ENCODE measurements at regions not wholly inside any gene's neighbourhood (a gene's known extent, or its start where the extent isn't known, plus 50 kb on each side); places are given as distances from the start of the nearest gene placed in this dataset.

GRCh38 chr10:25661632-25662031, 272.4 kb upstream of the MYO3A start:
- DNase-seq: no peak

GRCh38 chr10:25666276-25666675, 267.8 kb upstream of the MYO3A start:
- DNase-seq: no peak

GRCh38 chr10:25675204-25675603, 258.8 kb upstream of the MYO3A start:
- DNase-seq: no peak

DNA sequence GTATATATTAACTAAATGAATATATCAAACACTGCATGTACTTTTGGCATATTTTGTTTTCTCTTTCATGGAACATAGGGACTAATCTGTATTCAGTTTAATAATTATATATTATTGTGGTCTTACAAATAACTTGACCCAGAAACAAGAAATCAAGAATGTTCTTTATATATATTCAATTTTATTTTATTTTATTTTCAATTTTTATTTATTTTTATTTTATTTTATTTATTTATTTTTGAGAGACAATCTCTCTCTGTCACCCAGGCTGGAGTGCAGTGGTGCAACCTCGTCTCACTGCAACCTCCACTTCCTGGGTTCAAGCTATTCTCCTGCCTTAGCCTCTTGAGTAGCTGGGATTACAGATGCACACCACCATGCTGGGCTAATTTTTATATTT, 258.4 kb upstream of the MYO3A start:
- DNase-seq: no peak

- no peak for DNase-seq
These were observed 255.8 kb upstream of the MYO3A start for GRCh38 chr10:25678220-25678619.

- no peak for DNase-seq
These were observed 255.4 kb upstream of the MYO3A start for GRCh38 chr10:25678666-25679065.

DNA sequence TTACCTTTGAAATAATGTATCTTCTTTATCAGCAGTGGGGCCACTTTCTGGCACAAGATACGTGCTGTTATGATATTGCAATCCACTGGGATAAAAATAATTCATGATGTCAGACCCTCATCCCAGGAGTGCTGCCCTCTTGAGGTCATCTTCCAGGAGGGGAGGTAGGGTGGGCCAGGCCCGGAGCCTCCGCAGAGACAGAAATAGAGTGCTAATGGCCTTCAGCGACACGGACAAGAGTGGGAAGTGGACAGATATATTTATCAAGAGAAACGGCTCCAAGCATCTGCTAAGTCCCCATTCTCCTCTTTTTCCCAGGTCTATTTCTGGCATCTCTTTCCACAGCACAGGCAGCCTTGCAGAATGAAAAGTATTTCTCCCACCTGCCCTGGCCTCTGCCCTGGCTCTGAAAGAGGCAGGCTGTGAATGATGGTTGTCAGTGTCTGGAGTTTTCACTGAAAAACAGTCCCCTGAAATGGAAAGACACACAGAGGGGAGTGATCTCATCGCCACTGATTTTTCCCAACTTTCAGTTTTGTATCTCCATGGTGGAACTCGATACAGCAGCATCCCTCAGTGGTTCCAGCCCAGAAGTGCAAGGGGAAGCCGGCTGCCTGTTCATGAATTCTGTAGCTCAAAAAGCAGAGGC, 251.7 kb upstream of the MYO3A start:
- no peak for DNase-seq

- DNase-seq: no peak
These were observed 250.7 kb upstream of the MYO3A start for GRCh38 chr10:25683344-25683743.

DNA sequence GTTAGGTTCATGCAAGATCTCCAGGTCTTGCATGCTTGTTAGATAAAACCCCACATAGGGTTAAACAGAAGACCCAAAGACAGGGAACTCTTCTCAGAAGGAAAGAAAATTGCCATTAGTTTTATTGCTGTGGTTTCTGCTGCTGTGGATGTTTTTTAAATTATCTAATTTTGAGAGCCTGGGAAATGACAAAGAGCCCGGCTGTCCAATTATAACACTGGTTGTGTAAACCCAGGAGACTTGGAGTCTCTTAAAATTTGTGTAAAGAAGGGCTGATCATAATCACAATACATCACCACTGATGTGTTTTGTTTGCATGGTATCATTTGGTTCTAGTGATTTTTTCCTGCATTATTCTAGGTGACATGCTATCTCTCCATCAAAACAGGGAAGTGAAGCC, 246.5 kb upstream of the MYO3A start:
- DNase-seq: no peak

- no peak for DNase-seq
These were observed 244.5 kb upstream of the MYO3A start for GRCh38 chr10:25689346-25690100.

DNA sequence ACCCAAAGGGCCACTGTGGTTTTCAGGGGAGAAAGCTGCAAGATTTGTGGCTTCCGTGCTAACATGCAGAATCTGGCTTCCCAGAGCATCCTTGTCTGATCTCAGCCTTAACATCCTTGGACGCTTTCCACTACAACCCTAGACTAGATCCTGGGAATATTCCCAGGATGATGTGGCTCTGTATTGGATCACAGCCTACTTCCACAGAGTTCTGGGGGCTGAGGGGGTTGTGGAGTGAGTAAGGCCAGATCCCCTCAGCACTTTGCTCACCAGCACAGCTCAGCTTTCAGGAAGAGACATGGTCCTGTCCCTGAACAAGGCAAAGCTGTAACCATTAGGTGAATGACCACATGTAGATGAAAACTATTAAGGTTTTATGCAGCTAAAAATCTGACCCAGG, 241.3 kb upstream of the MYO3A start:
- no peak for DNase-seq

DNA sequence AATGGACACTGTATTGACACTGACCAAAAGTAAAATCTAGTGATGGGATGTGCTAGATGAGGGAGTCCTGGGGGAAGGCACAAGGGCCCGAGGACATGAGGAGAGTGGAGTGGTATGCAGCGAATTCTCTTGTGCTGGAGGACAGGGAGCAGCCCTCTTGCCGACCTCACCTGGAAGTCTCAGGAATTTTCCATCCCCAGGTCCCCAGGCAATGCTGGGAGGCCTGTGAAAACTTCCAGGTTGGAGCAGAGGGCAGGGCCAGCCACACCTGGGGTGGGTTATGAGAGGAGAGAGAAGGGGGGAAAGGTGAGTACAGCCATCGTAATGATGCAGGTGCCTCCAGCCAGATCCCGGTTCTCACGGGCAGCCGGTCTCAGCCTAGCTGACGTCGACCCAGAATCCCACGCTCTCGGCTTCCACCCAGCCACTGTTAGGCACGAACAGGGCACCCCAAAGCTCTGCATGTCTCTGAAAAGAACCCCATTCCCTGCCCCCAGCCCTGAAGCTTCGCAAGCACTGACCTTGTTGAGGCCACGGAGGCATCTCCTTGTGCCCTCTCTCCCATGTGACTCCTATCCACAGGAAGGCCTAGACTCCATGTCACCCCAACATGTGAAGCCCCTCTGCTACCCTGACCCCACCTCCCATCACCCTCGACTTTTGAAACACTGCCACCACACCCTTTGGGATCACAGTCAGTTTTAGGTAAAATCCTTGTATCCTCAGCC, 239.7 kb upstream of the MYO3A start:
- DNase-seq: no peak

GRCh38 chr10:25694971-25695370, 239.1 kb upstream of the MYO3A start:
- no peak for DNase-seq

DNA sequence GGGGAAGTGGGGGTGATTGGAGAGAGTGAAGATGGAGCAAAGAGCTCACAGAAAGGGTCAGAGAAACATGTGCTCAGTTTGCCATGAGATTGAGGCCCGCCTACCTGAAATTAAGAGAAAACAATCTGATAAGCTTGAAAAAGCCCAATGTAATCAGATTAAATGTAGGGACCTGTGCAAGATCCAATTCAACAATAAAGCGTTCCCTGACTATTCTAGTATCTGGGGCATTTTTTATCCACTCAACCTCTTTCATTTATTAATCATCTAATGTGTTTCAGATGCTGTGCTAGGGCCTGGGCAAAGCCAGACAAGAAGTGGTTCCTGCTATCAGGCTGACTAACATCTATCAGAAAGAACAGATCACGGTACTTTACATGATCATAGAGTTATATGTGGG, 238.4 kb upstream of the MYO3A start:
- no peak for DNase-seq

DNA sequence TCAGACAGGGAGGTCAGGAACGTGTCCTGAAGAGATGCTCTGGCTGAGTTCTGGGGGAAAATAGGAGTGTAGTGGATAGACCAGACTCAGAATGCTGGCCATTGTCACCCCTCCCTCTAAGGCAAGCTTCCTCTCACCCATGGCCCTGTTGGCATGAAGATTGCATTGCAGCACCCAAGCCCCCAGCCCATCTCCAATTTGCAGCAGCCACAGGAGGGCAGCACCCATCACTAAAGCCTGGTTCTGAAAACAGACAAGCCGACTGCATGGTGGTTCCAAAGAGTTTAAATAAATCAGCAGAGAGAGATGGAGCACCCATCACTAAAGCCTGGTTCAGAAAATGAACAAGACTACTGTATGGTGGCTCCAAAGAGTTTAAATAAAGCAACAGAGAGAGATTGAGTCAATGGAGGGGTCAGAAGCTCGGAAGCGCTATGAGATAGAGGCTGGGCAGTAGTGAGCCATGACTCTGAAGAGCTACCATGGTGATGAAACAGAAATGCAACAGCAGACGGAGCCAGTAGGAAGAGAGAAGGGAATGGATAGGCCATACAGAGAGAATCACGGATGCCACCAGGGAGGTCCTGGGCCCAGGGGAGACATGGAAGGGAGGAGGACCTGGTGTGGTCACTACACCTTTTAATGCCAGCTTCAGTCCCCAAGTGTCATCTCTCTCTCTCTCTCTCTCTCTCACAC, 237.9 kb upstream of the MYO3A start:
- DNase-seq: no peak

- DNase-seq: no peak
These were observed 236.6 kb upstream of the MYO3A start for GRCh38 chr10:25697412-25697811.

GRCh38 chr10:25698638-25699037, 235.4 kb upstream of the MYO3A start:
- DNase-seq: no peak

DNA sequence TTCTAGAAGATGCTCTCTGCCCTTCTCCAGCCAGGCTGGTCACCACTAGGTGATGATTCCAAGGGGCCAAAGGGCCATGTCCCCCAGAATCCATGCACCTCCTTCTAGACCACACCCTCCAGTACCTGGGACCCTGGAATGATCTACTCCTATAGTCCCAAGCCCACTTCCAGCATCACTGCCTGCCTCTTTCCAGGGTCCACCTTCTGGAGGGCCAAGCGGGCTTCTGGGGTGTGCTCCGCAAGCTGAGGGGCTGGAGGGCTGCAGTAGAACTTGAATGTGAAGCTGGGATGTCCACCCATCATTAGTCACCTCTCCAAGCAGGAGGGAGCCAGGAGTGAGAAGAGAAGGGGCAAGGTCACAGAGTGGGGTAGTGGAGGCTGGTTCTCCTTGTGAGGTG, 234.4 kb upstream of the MYO3A start:
- DNase-seq: no peak

GRCh38 chr10:25701652-25702051, 232.4 kb upstream of the MYO3A start:
- no peak for DNase-seq

- DNase-seq: no peak
These were observed 229.4 kb upstream of the MYO3A start for GRCh38 chr10:25704622-25705021.

GRCh38 chr10:25707572-25707971, 226.5 kb upstream of the MYO3A start:
- no peak for DNase-seq

DNA sequence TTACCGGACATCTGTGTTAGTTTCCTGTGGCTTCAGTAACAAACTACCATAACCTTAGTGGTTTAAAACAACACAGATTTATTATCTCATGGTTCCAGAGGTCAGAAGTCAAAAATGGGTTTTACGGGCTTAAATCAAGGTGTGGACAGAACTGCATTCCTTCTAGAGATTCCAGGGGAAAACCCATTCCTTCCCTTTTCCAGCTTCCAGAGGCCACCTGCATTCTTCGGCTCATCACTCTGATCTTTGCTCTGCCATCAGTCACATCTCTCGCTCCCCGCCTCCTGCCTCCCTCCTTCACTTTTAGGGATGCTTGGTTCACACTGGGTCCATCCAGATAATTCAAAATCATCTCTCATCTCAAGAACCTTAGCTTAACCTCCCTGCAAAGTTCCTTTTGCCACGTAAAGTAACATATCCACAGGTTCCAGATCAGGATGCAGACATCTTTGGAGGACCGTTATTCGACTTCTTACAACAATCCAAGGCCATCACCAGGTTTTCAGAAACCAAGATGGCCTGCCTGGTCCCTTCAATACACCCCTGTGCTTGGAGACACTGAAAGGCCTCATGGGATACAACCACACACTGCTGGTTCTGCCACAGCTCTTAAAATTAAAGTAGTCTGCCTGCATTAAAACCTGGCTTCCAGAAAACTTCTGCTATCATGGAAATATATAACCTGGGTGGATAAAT, 225.9 kb upstream of the MYO3A start:
- no peak for DNase-seq

- no peak for DNase-seq
These were observed 220.2 kb upstream of the MYO3A start for GRCh38 chr10:25713894-25714240.

All from T-helper 9 cell (primary cell).